WERI-Rb-1 (cell line): ENCODE measurements at regions not wholly inside any gene's neighbourhood (a gene's known extent, or its start where the extent isn't known, plus 50 kb on each side); places are given as distances from the start of the nearest gene placed in this dataset.

Experiments
- DNase-seq: peaks from one replicate; pipeline ENCODE4 v3.0.0-alpha.2; 2020
- H3K27ac ChIP-seq: fragments of 250-450 bp; sonication (Bioruptor Pico); 2 replicates; pipeline ENCODE4 v1.5.1; 2020; ENCODE audit warnings: mild to moderate bottlenecking, moderate library complexity
- H3K27me3 ChIP-seq: fragments of 250-450 bp; sonication (Bioruptor Pico); 2 replicates; pipeline ENCODE4 v1.5.1; 2021; ENCODE audit warnings: mild to moderate bottlenecking, low read depth, moderate library complexity; ENCODE audit not compliant: insufficient read depth, severe bottlenecking
- H3K36me3 ChIP-seq: fragments of 250-450 bp; sonication (Bioruptor Pico); 2 replicates; pipeline ENCODE4 v1.5.1; 2020; ENCODE audit warnings: mild to moderate bottlenecking, moderate library complexity
- H3K4me3 ChIP-seq: 2 replicates; pipeline ENCODE4 v1.5.1; 2011; ENCODE audit warnings: low read depth, mild to moderate bottlenecking, control low read depth, low read length
- H3K9me3 ChIP-seq: fragments of 250-450 bp; sonication (Bioruptor Pico); 2 replicates; pipeline ENCODE4 v1.5.1; 2021; ENCODE audit warnings: mild to moderate bottlenecking, moderate library complexity; ENCODE audit not compliant: severe bottlenecking
- CTCF ChIP-seq: IDR thresholded peaks from 2 replicates; pipeline ENCODE4 v1.5.1; 2011; ENCODE audit warnings: low read depth, mild to moderate bottlenecking, control low read depth, inconsistent platforms, low read length

- no peak for DNase-seq
- no peak overlapping the region for H3K4me3 ChIP-seq
- no peaks in the 10 kb centered on the region for H3K9me3 ChIP-seq
- H3K36me3 ChIP-seq: no peaks in the 10 kb centered on the region
- no peak overlapping the region for H3K27ac ChIP-seq
- no peaks in the 10 kb centered on the region for H3K27me3 ChIP-seq
- TF ChIP-seq CTCF: no peak
Observed at GRCh38 chr18:78582898-78583738, 396.5 kb upstream of the SALL3 start.

GRCh38 chr18:78583739-78584458, 395.7 kb upstream of the SALL3 start:
- Histone ChIP-seq H3K27me3 (no peaks in the 10 kb centered on the region), H3K4me3 (no peak overlapping the region), H3K36me3 (no peaks in the 10 kb centered on the region), H3K9me3 (no peaks in the 10 kb centered on the region), H3K27ac (no peak overlapping the region)
- no peak for DNase-seq
- no peak for TF ChIP-seq CTCF

- no peaks in the 10 kb centered on the region for H3K9me3 ChIP-seq
- no peak for DNase-seq
- H3K27ac ChIP-seq: no peak overlapping the region
- H3K36me3 ChIP-seq: no peaks in the 10 kb centered on the region
- TF ChIP-seq CTCF: no peak
- no peak overlapping the region for H3K4me3 ChIP-seq
- no peaks in the 10 kb centered on the region for H3K27me3 ChIP-seq
Observed at GRCh38 chr18:78584459-78585022, 395.1 kb upstream of the SALL3 start.

GRCh38 chr18:78586586-78586985, 393.0 kb upstream of the SALL3 start:
- no peaks in the 10 kb centered on the region for H3K36me3 ChIP-seq
- DNase-seq: no peak
- no peaks in the 10 kb centered on the region for H3K27me3 ChIP-seq
- no peaks in the 10 kb centered on the region for H3K9me3 ChIP-seq
- TF ChIP-seq CTCF: no peak
- no peak overlapping the region for H3K27ac ChIP-seq
- no peak overlapping the region for H3K4me3 ChIP-seq

GRCh38 chr18:78587096-78587495, 392.5 kb upstream of the SALL3 start:
- H3K4me3 ChIP-seq: no peak overlapping the region
- no peak overlapping the region for H3K27ac ChIP-seq
- no peak for DNase-seq
- no peaks in the 10 kb centered on the region for H3K9me3 ChIP-seq
- TF ChIP-seq CTCF: no peak
- H3K36me3 ChIP-seq: no peaks in the 10 kb centered on the region
- no peaks in the 10 kb centered on the region for H3K27me3 ChIP-seq
